SHP77 (cell line): ENCODE measurements at regions not wholly inside any gene's neighbourhood (a gene's known extent, or its start where the extent isn't known, plus 50 kb on each side); places are given as distances from the start of the nearest gene placed in this dataset.
"Not testable (repeated sequence)": the region's sequence is repeated elsewhere in the genome, so short reads cannot be mapped to it uniquely, and the experiment has no call there.

ENCODE experiments used
- DNase-seq, 2 experiments: peaks; one replicate each; lab custom pipeline; 2025; lab: John Stamatoyannopoulos, UW

- no peak for DNase-seq
These were observed 921.9 kb upstream of the EYS start for GRCh38 chr6:66628917-66629316.

- DNase-seq, result no peak
These were observed 916.0 kb upstream of the EYS start for GRCh38 chr6:66623050-66623449.

- no peak for DNase-seq
These were observed 898.9 kb upstream of the EYS start for GRCh38 chr6:66605971-66606370.

GRCh38 chr6:66605011-66605410 is 898.0 kb upstream of the EYS start:
- DNase-seq, result no peak

GRCh38 chr6:66599541-66599940 is 892.5 kb upstream of the EYS start:
- no peak for DNase-seq

- DNase-seq, result no peak
These were observed 871.3 kb upstream of the EYS start for GRCh38 chr6:66578362-66578761.

- DNase-seq, result peak in 1 of 2 experiments; percentile 5
These were observed 861.2 kb upstream of the EYS start for GRCh38 chr6:66568271-66568670.

GRCh38 chr6:66561479-66561878 is 854.5 kb upstream of the EYS start:
- no peak for DNase-seq

GRCh38 chr6:66558189-66558588 is 851.2 kb upstream of the EYS start:
- peak in 1 of 2 experiments; percentile 17 for DNase-seq

- no peak for DNase-seq
These were observed 849.9 kb upstream of the EYS start for GRCh38 chr6:66556936-66557335.

- no peak for DNase-seq
These were observed 848.1 kb upstream of the EYS start for GRCh38 chr6:66555082-66555481.

GRCh38 chr6:66553441-66553840 is 846.4 kb upstream of the EYS start:
- DNase-seq, result no peak

GRCh38 chr6:66538551-66539135 is 831.6 kb upstream of the EYS start:
- no peak for DNase-seq

GRCh38 chr6:66533921-66534404 is 826.9 kb upstream of the EYS start:
- DNase-seq, result no peak

GRCh38 chr6:66526061-66526460 is 819.0 kb upstream of the EYS start:
- DNase-seq, result no peak

- DNase-seq, result no peak
These were observed 815.8 kb upstream of the EYS start for GRCh38 chr6:66522864-66523263.

GRCh38 chr6:66516377-66516776 is 809.4 kb upstream of the EYS start:
- DNase-seq, result no peak

- no peak for DNase-seq
These were observed 801.4 kb upstream of the EYS start for GRCh38 chr6:66508433-66508832.

GRCh38 chr6:66499851-66500250 is 792.8 kb upstream of the EYS start:
- DNase-seq, result no peak

- DNase-seq, result peak; percentile 23 to 31
These were observed 789.6 kb upstream of the EYS start for GRCh38 chr6:66496659-66497058.

GRCh38 chr6:66494643-66495042 is 787.6 kb upstream of the EYS start:
- not testable (repeated sequence) for DNase-seq

GRCh38 chr6:66489269-66489987 is 782.4 kb upstream of the EYS start:
- no peak for DNase-seq

- DNase-seq, result no peak
These were observed 774.2 kb upstream of the EYS start for GRCh38 chr6:66481216-66481615.

- DNase-seq, result no peak
These were observed 771.7 kb upstream of the EYS start for GRCh38 chr6:66478705-66479104.
